ENCODE measurements at regions not wholly inside any gene's neighbourhood (a gene's known extent, or its start where the extent isn't known, plus 50 kb on each side); places are given as distances from the start of the nearest gene placed in this dataset.

DNA sequence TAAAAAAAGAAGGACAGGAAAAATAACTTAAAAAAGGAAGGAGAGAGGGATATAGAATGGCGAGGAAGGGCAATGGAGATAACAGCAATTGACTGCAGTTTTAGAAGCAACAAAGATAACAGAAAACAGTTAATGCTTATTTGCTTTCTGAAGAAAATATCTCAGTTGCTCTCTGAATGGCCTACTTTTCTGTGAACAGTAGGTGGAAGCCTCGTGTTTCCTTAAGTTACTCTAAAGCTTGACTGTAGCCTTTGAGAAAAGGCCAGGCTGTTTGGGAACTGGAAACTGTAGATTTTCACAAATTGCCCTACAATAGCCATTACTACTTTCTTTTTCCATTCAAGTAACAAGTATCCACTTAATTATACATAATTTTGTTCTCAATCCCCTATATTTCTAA lies 404.5 kb downstream of the YTHDC2 start:
- no peak for DNase-seq

DNA sequence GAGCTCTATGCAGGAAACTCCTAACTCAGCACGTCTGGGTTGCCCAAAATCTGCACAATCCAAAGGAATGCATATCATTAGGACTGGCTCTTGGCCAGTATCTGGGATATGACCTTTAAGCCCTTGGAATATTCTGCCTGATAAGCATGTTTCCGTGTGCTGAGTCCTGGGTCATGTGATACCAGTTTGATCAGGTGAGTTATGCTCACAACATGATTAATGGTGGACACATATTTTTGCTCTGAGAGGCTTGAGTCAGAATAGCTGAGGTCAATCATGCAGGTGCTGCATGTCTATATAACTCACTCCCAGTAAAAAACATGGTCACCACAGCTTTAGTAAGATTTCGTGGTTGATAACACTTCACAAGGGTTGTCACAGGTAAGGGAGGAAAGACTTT lies 408.8 kb downstream of the YTHDC2 start:
- DNase-seq = no peak

DNA sequence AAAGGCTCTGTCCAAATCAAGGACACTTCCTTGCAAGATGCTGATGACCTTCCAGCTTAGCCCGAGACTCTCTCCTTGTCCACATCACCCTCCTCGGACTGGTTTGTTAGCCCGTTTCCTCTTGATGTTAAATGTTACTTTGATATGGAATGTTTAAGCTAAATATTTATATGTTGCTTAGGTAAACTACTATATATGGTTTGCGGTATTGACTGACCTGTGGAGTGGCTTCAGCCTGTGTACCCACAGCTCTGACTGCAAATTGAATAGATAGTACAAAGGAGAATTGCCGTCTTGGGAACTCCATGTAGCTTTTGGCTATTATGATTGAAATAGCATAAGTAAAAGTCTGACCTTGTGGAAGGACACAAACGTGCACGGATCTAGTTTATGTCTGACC lies 422.0 kb downstream of the YTHDC2 start:
- DNase-seq = no peak

DNA sequence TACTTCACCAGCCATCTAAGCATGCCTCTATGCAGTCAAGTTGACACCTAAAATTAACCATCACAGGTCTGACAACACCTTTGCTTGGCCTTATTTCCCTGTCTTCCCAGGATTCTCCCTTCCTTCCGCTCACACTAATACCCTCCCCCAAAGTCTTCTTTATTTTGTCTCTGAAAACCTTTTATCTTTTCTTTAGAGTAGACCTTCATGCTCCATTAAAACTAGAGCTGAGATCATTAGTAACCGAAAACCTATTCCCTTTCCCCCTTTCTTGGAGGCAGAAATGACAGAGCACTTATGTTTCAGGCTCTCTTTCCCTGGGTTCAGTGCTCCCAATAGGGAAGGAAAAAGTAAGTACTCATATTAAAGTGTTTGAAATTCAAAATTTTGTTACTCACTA lies 423.8 kb downstream of the YTHDC2 start:
- DNase-seq = no peak

DNA sequence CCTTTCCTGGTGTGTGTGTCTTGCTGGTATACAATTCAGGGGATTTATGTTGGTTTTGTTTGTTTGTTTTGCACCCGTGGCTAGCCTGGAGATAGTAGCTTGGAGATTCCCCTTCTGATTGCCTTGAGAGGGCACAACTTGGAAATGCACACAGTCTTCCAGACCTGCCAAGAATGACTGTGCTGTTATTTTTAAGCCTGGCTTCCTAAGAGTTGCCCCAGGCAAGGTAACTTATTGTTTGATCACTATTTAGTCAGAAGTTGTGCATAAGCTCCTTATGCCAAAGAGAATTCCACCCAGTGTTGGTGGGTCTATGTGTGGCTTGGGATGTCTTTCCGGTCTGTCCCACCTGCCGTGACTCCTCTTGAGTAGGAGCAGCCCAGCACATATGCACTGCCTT lies 421.9 kb upstream of the KCNN2 start:
- no peak for DNase-seq

DNA sequence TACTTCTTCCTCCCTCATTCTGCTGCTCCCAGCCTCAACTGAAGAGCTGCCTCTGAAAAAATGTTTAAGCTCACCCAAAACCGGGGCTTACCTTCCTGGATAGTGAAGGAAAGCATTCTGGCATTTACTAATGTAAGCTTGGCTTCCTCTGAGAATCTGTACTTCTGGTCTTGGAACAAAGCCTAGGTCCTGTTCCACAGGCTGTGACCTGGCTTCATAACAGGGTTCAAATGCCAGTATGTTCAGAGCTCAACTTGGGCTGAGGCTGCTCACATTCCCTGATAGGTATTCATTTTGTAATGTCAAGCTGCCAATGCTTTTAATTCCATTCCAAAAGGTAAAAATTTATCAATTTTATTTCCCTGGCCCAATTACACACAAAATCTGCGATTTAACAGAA lies 411.7 kb upstream of the KCNN2 start:
- DNase-seq = no peak

DNA sequence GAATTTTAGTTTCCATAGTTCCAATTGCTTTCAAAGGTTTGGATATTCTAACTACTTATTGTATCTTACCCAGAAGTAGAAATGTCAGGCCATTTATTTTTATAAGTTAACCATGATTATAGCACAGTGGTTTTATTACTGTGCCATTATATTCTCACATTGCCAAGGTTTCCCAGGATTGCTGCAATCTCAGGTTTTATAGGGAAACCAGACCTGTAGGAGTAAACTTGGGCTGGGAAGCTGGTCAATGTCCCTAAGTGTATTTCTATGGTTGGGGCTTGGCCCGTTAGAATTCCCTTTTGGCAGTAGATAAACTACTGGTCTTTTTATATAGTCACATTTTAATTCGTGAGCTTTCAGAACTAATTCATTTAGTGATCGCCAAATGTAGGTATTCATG lies 396.6 kb upstream of the KCNN2 start:
- no peak for DNase-seq

DNA sequence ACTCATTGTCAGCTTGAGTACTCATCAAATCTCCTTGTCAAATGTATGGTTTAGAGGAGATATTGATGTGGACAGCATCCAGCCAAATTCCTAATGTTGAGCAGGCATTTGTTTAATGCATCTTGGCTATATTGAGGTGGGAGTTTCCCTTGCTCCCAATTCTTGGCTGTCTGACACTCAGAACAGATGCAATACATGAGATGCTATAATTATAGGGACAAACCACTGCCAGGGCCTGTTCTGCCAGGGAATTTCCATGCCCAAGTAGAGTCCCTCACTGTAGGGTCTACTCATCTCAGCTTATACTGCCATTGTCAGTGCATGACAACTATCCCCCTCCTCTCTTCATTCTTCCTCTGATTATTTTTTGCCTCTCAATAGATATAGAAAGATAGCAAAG lies 392.0 kb upstream of the KCNN2 start:
- DNase-seq = no peak

DNA sequence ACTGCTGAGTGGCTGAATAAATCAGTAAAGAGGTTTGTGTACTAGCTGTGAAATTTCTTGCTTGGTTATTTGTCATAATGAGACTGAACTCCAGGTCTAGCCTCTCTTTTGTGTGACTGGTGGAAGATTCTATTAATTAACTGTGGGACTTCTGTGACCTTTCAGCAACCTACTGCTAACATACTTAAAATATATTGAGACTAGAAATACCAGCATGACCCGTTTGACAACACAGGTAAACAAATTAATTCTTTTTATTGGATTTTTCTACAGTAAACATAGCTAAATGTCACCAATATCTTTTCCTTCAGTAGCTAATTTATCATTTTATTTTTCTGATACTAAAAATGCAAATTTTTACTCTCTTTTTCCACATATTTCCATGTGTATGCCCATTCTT lies 390.4 kb upstream of the KCNN2 start:
- no peak for DNase-seq

DNA sequence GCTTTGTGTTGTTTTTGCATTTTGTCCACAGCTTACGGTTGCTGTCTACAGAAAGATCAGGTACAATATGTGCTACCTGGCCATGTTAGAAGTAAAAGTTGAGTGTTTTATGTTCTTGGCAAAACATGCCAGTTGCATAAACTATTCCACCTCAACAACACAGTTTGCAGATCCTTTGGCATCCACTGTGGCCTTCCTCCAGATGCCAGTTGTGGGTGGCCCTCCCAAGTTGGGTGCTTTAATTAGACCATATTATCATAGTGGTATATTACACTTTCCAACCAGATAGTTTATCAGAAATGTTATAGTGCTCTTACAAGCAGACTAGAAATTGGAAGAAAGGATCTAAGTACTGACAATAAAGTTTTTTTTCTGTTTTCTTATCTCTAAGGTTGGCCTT lies 386.9 kb upstream of the KCNN2 start:
- no peak for DNase-seq

DNA sequence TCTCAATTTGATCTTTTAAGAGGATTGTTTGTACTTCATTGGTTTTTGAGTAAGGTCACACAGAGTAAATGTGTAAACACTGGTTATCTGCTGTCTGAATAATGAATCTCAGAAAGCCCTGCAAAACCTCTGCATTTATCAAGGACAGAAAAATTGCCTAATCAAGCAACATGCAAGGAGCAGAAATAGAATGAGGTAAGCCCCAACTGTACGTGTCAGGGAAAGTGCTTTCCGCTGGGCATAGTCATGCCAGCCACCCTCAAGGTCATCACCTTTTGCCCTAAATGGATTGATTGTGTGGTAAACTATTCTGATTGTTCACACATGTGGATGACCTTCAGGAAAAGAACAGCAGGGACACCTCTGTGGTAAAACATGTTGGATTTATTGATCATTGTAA lies 376.9 kb upstream of the KCNN2 start:
- DNase-seq = no peak

DNA sequence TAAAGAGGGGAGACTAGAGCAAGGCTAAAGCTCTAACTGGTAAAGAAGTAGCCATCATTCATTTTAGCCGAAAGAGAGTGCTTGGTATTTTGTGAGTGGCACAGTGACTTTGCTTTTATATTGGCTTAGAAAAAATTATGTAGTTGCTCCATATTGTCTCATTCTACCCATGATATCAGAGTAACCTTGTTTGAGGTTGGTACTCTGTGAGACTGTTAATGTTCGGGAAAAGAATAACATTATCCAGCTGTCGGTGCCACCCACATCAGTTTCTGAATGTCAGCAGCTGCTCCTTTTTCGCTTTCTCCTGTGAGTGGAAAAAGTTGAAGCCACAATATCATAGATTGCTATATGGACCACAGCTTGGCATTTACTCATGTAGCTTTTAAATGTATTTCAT lies 376.4 kb upstream of the KCNN2 start:
- DNase-seq = no peak

DNA sequence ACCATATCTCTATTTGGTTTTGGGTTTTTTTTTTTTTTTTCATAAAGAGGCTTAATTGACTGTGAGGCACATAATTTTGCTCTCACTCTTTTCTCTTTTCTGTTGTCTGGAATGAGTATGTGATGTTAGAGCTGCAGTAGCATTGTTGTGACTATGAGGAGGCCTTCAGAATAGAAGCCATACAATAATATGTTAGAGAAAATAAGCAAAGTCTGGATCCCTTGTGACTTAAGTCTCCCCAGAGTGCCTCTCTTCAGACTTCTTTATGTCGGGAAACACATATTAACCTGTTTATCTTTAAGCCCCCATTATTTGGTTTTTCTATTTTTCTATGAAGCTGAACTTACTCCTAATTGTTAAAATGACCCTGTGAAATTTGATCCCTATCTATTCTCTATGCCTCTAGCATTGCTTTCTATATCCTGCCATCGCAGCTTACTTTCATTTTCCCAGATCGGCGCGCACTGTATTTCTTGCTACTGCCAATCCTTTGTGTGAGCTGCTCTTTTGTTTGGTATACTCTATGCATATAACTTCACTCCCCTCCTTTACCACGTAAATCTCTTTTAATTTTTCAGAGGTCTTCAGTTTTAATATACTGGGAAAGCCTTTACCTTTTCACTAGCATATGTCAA lies 372.5 kb upstream of the KCNN2 start:
- DNase-seq = no peak

DNA sequence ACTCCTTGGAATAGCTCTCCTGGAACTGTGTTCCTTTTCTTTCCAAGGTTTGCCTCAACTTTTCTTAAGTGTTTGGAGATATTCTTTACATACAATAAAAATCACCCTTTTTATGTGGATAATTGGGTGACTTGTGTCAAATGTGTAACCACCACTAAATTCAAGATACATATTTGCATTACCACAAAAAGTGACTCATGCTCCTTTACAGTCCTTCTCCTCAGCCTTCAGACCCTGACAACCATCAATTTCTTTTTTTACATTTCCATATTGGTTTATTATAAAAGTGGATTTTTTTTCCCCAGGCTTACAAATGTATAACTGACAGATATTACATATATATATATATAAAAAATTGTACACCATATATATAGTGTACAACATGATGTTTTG lies 372.0 kb upstream of the KCNN2 start:
- no peak for DNase-seq

DNA sequence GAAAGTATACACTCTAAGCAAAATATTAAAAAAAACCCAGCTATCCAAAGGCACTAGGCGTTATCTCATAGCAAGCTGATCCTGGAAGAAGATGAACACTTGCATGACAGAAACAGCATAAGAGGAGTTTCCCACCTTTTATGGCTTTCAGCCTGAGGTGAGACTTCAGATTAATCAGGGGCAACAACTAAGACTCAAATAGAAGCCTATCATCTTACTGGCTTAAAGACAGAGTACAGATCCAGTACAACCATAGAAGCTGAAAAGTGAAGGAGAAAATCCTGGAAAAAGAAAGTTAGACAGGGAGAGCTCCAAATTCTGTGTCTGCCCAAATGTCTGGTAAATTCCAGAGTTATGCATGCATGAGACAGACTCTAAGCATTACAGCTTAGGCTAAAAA lies 360.8 kb upstream of the KCNN2 start:
- no peak for DNase-seq

DNA sequence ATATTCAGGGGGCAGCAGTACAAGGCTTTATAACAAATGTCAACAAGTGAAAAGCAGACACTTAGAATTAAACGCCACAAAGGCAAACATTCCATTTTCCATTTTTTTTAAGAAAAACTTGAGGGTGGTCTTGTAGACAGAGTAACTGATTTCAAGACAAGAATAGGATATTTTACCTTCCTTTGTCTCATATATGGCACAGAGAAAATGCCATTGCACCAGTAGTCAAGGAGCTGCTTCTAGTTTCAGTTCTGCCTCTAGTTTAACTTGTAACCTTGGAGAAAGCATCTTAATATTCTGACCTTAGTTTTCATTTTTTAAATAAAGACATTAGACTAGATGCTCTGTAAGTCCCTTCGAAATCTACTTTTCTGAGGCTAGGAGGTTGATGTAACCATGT lies 355.3 kb upstream of the KCNN2 start:
- DNase-seq = no peak

DNA sequence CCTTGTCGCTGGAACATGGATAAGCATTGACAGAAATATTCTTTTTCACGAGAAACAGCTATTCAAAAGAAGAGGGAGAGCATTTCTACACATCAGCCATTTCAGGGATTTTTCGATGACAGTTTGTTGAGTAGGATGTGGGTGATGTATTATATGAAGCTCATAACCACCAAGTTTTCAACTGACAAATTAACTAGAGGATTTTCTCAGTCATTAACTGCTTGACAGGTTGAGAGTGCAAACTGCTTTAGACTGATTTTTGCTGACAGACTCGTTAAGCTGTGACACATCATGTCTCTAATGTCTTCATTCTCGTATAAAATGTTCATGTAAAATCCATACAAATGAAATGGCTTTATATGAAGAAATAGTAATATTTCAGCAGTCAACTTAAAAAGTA lies 354.2 kb upstream of the KCNN2 start:
- no peak for DNase-seq

DNA sequence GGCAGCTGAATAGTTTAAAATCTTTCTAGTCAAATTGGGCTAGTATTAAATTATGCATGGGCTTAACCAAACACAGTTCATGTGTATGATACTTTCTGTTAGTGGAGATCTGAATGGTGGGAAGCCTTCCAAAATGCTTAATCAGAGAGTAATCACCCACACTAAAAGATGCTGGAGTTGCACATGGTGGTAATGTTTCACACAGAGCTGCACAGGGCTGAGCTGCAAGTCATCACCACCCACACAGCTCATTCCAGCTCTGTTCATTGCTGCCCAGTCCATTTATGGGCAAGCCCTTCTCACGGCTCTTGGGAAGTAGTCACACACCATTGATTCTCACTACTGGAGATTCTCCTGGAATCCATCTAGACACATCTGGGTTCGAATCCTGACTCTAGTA lies 351.5 kb upstream of the KCNN2 start:
- DNase-seq = no peak

DNA sequence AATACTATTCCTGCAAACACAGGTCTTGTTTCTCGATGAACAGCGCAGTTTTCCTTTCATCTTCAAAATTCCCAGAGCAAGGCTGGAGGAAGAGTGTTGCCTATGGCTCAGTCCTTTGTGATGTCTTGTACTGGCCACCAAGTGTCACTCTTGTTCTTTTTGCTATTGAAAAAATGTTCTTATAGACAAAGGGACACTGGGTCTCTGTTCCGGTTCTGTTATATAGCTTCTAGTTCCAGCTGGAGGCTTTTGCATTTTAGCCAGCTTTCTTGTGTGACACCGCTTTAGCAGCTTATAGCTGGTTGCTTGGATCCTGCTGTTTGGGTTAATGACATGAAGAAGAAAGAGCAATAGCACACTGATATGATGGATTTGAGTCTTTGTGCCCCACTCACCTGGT lies 343.7 kb upstream of the KCNN2 start:
- no peak for DNase-seq

DNA sequence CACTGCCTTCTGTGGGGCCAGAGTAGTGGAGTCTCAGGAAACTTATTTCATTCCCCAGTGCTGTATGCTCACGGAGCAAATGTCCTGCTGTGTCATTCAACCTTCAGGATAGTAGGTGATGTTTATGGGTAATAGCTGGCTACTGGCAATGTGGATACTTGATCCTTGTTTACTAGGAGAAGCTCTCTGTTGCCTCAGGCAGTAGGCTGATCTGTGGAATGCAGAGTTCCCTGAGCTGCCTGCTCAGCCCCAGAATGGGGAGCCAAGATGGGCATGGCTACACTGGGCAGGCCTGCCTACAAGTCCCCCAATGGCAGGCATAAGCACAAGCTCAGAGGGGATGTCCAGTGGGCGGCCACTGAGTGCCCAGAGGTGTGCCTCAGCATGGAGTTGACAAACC lies 323.1 kb upstream of the KCNN2 start:
- DNase-seq = no peak

DNA sequence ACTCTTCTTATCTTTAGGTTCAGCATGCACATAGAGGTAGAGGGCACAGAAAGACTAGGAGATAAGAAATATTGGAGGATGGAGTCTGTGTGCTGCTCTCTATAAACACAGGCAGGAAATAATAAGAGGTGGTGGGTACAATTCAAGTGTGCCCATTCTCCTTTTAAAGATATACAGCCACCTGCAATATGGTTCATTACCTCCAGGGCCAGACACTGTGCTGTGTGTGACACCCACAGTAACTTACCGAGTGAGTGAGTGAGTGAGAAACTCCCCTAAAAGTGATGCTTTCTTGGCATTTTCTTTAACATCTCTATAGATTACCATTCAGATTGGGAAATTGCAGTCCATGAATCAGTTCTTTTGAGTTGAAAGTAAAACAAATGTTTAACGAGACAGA lies 311.8 kb upstream of the KCNN2 start:
- no peak for DNase-seq

DNA sequence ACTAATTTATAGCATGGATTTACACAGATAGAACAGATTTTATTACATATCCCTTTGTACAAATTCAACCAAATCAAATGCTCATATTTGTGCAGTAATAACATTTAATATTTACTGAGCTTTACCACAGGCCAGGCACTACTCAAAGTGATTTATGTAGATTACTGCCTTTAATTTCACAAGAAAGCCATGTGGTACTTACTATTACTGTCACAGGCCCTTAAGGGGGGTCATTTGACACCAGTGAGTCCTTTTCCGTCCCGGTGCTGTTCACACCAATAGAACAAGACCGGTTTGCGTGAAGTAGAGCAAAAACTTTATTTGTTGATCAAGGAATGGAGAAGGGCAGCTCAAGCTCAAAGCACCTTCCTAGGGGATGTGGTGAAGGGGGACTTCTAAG lies 308.5 kb upstream of the KCNN2 start:
- DNase-seq = no peak

DNA sequence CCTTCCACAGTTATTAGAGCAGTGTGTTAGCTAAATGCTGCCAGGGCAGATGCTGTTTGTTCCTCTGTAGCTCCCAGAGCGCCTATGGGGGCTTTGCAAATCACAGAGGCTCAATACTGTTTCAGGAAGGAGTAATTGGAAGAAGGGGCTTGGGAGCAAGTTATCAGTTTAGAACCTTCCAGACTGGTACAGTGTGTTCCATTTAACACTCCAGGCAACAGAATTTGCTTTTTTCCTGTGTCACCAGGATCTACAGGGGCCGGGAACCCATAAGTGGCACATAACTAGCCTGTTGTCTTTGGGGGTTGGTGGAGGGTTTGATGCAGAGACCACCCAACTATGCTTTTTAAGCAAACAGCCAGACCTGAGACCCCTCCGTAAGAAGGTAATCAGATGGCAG lies 307.3 kb upstream of the KCNN2 start:
- no peak for DNase-seq

DNA sequence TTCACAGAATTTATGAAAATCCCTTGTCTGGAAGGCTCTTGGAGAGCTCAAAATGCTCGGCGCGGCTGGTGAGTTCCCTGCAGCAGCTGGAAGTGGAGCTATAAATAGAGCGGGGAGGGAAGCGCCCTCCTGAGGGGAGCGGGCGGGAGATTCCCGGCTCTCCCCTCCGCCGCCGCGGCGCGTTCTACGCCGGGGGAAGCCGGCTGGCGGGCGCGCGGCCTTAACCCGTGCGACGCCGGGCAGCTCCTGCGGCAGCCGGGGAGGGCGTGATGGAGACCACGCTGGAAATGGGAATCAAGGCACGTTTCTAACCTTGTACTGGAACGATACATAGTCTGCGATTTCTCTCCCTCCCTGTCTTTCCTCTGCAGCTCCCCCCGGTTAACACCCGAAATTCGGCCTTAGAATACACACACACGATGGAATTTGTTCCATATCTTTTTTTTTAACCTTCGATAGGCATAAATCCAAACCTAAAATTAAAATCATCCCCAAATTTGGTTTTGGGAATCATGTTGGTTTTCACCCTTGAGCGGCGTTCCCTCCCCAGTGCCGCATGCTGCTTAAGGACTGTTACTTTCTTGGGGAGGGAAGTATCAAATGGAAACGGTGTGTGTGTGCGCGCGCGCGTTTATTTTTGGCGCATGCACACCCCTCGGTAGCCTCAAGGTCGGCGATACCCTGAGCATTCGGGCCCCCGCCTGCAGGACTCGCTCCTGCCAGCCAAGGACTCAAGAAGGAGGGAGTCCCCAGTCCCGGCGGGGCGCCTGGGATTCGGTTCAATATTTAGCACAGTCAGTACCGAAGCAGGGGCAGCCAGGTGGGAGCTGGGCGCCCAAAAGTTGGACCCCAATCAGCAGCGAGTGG lies 306.3 kb upstream of the KCNN2 start:
- peak; percentile 30 to 83 for DNase-seq

DNA sequence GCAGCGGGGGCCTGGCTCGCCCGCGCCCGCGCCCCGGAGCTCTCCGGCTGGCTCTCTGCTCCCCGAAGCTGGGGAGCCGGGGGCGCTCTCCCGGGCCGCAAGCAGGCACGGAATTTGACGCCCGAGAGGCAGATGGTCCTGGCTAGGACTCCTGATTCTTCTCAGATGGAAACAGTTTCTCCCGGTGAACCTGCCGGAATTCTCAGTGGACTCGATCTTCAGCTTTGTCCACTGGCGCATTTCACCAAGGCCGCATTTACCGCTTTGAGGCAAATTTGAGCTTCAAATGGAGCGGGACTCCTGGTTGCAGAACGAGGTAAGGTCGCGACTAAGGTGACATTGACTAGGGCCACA lies 305.7 kb upstream of the KCNN2 start:
- DNase-seq = no peak
